Uterus (tissue), 2 donors: ENCODE measurements at regions not wholly inside any gene's neighbourhood (a gene's known extent, or its start where the extent isn't known, plus 50 kb on each side); places are given as distances from the start of the nearest gene placed in this dataset.

Source experiments
- CTCF ChIP-seq, 4 experiments: fragments of 200-600 bp in 2 of 4; fragments of 450-650 bp in 2 of 4; sonication (generic) in 2 of 4; IDR thresholded peaks; one replicate each; pipeline ENCODE4 v1.5.1; 2016 to 2019; ENCODE audit warnings: antibody characterized with exemption in 4 of 4, mild to moderate bottlenecking in 2 of 4, moderate library complexity in 1 of 4
- POLR2A ChIP-seq, 2 donors: fragments of 450-650 bp; IDR thresholded peaks; one replicate each; pipeline ENCODE4 v1.6.1; 2016; ENCODE audit warnings: antibody characterized with exemption in 2 of 2, mild to moderate bottlenecking in 1 of 2, moderate library complexity in 1 of 2

DNA sequence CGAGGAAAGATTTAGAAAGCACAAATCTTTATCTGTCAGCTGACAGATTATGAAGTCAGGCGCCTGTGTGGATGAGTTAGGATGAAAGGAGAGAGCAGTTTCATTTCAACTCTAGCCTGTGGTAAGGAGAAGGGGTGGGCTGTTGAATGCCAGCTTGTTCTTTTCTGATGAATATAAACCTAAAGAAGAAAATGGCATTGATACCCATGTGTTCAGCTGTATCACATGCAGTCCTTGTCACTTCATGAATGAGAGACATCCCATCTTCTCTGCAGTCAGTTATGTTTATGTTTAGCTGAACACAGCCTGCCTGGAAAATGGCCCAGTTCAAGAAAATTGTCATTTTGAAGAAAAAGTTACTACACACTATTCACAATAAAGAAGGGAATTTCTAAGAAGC lies 345.7 kb upstream of the RBMS3 start:
- TF ChIP-seq CTCF (IDR thresholded peaks at IDR 0.05), result no peak
- no peak for TF ChIP-seq POLR2A (IDR thresholded peaks at IDR 0.05)
